ENCODE measurements at regions not wholly inside any gene's neighbourhood (a gene's known extent, or its start where the extent isn't known, plus 50 kb on each side); places are given as distances from the start of the nearest gene placed in this dataset.

- Histone ChIP-seq H3K4me3 (ENCODE audit: insufficient read depth, low read length, poor library complexity, severe bottlenecking) (no peak overlapping the region), H2AFZ (ENCODE audit: low read depth, low read length, severe bottlenecking) (no peak overlapping the region)
These were observed 951.6 kb upstream of the MIR17HG start for GRCh38 chr13:90395846-90396245.

GRCh38 chr13:90396266-90396665 lies 951.2 kb upstream of the MIR17HG start:
- no peak overlapping the region for H3K9ac ChIP-seq (ENCODE audit: low read length)
- H4K20me1 ChIP-seq (ENCODE audit: low read depth, low read length) = no peaks in the 10 kb centered on the region
- H3K27ac ChIP-seq (ENCODE audit: low read depth, low read length) = no peak overlapping the region
- H3K4me3 ChIP-seq (ENCODE audit: insufficient read depth, low read length, poor library complexity, severe bottlenecking) = no peak overlapping the region
- no peak overlapping the region for H2AFZ ChIP-seq (ENCODE audit: low read depth, low read length, severe bottlenecking)
- H3K4me2 ChIP-seq (ENCODE audit: low read depth, low read length, poor library complexity, severe bottlenecking) = no peak overlapping the region
- H3K9me3 ChIP-seq (ENCODE audit: insufficient read depth, low read length) = no peaks in the 10 kb centered on the region
- no peaks in the 10 kb centered on the region for H3F3A ChIP-seq (ENCODE audit: insufficient read depth)
- H3K79me2 ChIP-seq (ENCODE audit: insufficient read depth, low read length) = no peaks in the 10 kb centered on the region
- no peaks in the 10 kb centered on the region for H3K27me3 ChIP-seq (ENCODE audit: low read length)
- no peak for TF ChIP-seq EZH2phosphoT487 (conservative IDR thresholded peaks at IDR 0.05; ENCODE audit: low read length)
- no peak for TF ChIP-seq CTCF (IDR thresholded peaks at IDR 0.05; ENCODE audit: insufficient read depth, low read length, poor library complexity, severe bottlenecking)
- H3K9me2 ChIP-seq (replicated peaks; ENCODE audit: insufficient read depth, low read length) = no peaks in the 10 kb centered on the region
- H3K36me3 ChIP-seq (ENCODE audit: low read length) = no peaks in the 10 kb centered on the region

More at GRCh38 chr13:90395846-90396245, 951.6 kb upstream of the MIR17HG start:
- Histone ChIP-seq H3K9me3 (ENCODE audit: insufficient read depth, low read length) (no peaks in the 10 kb centered on the region), H3K79me2 (ENCODE audit: insufficient read depth, low read length) (no peaks in the 10 kb centered on the region), H3K27ac (ENCODE audit: low read depth, low read length) (no peak overlapping the region), H3K9ac (ENCODE audit: low read length) (no peak overlapping the region), H3K9me2 (replicated peaks; ENCODE audit: insufficient read depth, low read length) (no peaks in the 10 kb centered on the region), H3K36me3 (ENCODE audit: low read length) (no peaks in the 10 kb centered on the region), H4K20me1 (ENCODE audit: low read depth, low read length) (no peaks in the 10 kb centered on the region), H3K27me3 (ENCODE audit: low read length) (no peaks in the 10 kb centered on the region), H3K4me2 (ENCODE audit: low read depth, low read length, poor library complexity, severe bottlenecking) (no peak overlapping the region), H3F3A (ENCODE audit: insufficient read depth) (no peaks in the 10 kb centered on the region)
- TF ChIP-seq CTCF (IDR thresholded peaks at IDR 0.05; ENCODE audit: insufficient read depth, low read length, poor library complexity, severe bottlenecking) = no peak
- no peak for TF ChIP-seq EZH2phosphoT487 (conservative IDR thresholded peaks at IDR 0.05; ENCODE audit: low read length)

DNA sequence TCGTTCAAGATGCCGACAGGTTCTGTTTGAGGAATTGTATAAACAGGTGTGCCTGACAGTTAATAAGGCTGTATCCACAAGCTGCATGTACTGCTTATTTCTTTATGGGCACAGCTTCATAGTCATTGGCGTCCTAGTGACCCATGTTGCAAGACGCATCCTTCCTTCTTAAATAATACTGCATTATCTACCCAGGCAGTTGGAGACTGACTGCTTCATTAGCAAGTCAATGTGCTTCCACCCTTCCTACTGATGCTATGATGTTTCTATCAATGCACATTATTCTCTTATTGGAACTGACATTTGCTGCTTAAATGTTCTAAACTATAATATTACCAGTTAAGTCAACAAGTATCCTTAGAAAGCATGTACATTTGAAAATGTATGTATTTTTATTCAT lies 950.0 kb upstream of the MIR17HG start:
- no peaks in the 10 kb centered on the region for H3K9me3 ChIP-seq (ENCODE audit: insufficient read depth, low read length)
- no peaks in the 10 kb centered on the region for H3K79me2 ChIP-seq (ENCODE audit: insufficient read depth, low read length)
- no peaks in the 10 kb centered on the region for H3F3A ChIP-seq (ENCODE audit: insufficient read depth)
- TF ChIP-seq EZH2phosphoT487 (conservative IDR thresholded peaks at IDR 0.05; ENCODE audit: low read length) (no peak), CTCF (IDR thresholded peaks at IDR 0.05; ENCODE audit: insufficient read depth, low read length, poor library complexity, severe bottlenecking) (no peak)
- no peak overlapping the region for H3K27ac ChIP-seq (ENCODE audit: low read depth, low read length)
- H3K9me2 ChIP-seq (replicated peaks; ENCODE audit: insufficient read depth, low read length) = no peaks in the 10 kb centered on the region
- H2AFZ ChIP-seq (ENCODE audit: low read depth, low read length, severe bottlenecking) = no peak overlapping the region
- no peak overlapping the region for H3K4me2 ChIP-seq (ENCODE audit: low read depth, low read length, poor library complexity, severe bottlenecking)
- H3K4me3 ChIP-seq (ENCODE audit: insufficient read depth, low read length, poor library complexity, severe bottlenecking) = no peak overlapping the region
- no peak overlapping the region for H3K9ac ChIP-seq (ENCODE audit: low read length)
- no peaks in the 10 kb centered on the region for H4K20me1 ChIP-seq (ENCODE audit: low read depth, low read length)
- no peaks in the 10 kb centered on the region for H3K36me3 ChIP-seq (ENCODE audit: low read length)
- no peaks in the 10 kb centered on the region for H3K27me3 ChIP-seq (ENCODE audit: low read length)
